ENCODE measurements at regions not wholly inside any gene's neighbourhood (a gene's known extent, or its start where the extent isn't known, plus 50 kb on each side); places are given as distances from the start of the nearest gene placed in this dataset.

GRCh38 chr6:146912730-146913685 lies 291.2 kb upstream of the STXBP5 start:
- intact Hi-C loops (cut with micrococcal nuclease) = loop anchor here (5.0 kb wide), 3 partner anchors 36 to 289 kb away; partner anchors contain the start of gene STXBP5 (in 1 of the 2)
- no peaks in the 10 kb centered on the region for H3K9me3 ChIP-seq (replicated peaks in 1 of 2; ENCODE audit: control insufficient read depth in 1 of 2, insufficient read depth in 1 of 2, low read length in 2 of 2)
- H3K9me3 Mint-ChIP-seq = peaks cover 0 to 5% (median 0%) of the 10 kb centered on the region in 7 donors
- H3K36me3 ChIP-seq (replicated peaks in 1 of 2; ENCODE audit: control insufficient read depth in 1 of 2, insufficient read depth in 2 of 2, low read length in 2 of 2) = no peaks in the 10 kb centered on the region
- H3K27me3 ChIP-seq (ENCODE audit: control insufficient read depth in 2 of 2, insufficient read depth in 2 of 2, low read length in 2 of 2) = no peaks in the 10 kb centered on the region
- peak in 2 of 3 donors; percentile 56 to 67 for DNase-seq
- peak overlapping the region in 1 of 2 donors; percentile 41 for H3K4me3 Mint-ChIP-seq
- peak overlapping the region; percentile 9 to 94 (median 86) for H3K27ac Mint-ChIP-seq
- peak overlapping the region in 1 of 3 experiments; percentile 71 for H3K4me3 ChIP-seq (replicated peaks in 1 of 3; ENCODE audit: low read depth in 2 of 3, low read length in 3 of 3)
- H3K4me2 ChIP-seq (replicated peaks; ENCODE audit: extremely low read depth, low read length, poor library complexity, severe bottlenecking) = peak overlapping the region; percentile 76
- peak overlapping the region in 1 of 2 donors; percentile 86 for H3K27ac ChIP-seq (ENCODE audit: low read depth in 1 of 2, low read length in 2 of 2)
- H3K4me1 Mint-ChIP-seq = peaks cover 52% of the 10 kb centered on the region
- peaks cover 0 to 2% of the 10 kb centered on the region in 2 donors for H3K36me3 Mint-ChIP-seq
- peaks cover 2 to 9% (median 2%) of the 10 kb centered on the region in 3 donors for H3K27me3 Mint-ChIP-seq (ENCODE audit: low read depth in 3 of 3)
- TF ChIP-seq CTCF (IDR thresholded peaks at IDR 0.05) = no peak
- peaks cover 39 to 47% of the 10 kb centered on the region in 2 donors for H3K4me1 ChIP-seq (ENCODE audit: control insufficient read depth in 1 of 2, insufficient read depth in 2 of 2, low read length in 2 of 2)
- 6% methylated on average over 1 of the region's 7 CpGs for WGBS (ENCODE audit: insufficient coverage)
- no peaks in the 10 kb centered on the region for H4K20me1 ChIP-seq (ENCODE audit: insufficient read depth, low read length)
- H3K79me2 ChIP-seq (ENCODE audit: insufficient read depth, low read length) = no peaks in the 10 kb centered on the region
- no peak overlapping the region for H2AFZ ChIP-seq (ENCODE audit: insufficient read depth, low read depth, low read length, poor library complexity, severe bottlenecking)
- no peak overlapping the region for H3K9ac ChIP-seq (ENCODE audit: insufficient read depth, low read length, poor library complexity, severe bottlenecking)

DNA sequence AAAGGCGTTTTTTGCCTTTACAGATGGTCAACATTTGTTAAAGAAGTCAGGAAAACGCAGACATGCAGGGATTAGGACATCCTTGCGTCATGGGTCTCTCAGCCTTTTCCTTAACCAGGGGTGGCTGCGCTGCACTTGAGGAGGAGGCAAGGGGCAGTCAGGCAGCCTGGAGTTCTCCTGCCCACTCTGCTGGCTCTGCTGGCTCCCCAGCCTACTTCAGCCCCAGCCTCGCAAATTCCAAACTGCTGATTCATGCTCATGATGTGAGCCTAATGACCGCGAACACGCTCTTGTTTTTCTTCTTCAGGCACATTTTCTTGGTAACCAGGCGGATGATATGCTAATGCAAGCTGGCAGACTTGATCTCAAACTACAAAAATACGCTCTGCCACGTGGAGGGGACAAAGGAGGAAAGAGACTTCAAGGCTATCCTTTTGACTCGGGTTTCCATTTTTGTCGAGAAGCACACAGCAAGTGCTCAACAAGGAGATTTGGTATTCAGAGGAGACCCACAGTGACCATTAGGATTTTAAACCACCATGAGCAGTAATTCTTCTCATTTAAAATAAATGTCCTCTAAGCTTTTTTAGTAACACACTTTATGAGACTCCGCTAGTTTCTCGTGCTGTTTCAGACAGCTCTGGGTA lies 290.3 kb upstream of the STXBP5 start:
- Histone ChIP-seq H3K36me3 (replicated peaks in 1 of 2; ENCODE audit: control insufficient read depth in 1 of 2, insufficient read depth in 2 of 2, low read length in 2 of 2) (no peaks in the 10 kb centered on the region), H3K4me2 (replicated peaks; ENCODE audit: extremely low read depth, low read length, poor library complexity, severe bottlenecking) (peak overlapping the region; percentile 76), H2AFZ (ENCODE audit: insufficient read depth, low read depth, low read length, poor library complexity, severe bottlenecking) (peak overlapping the region; percentile 55), H3K4me3 (replicated peaks in 1 of 3; ENCODE audit: low read depth in 2 of 3, low read length in 3 of 3) (peak overlapping the region; percentile 30 to 71 (median 54)), H3K9ac (ENCODE audit: insufficient read depth, low read length, poor library complexity, severe bottlenecking) (peak overlapping the region; percentile 58), H3K27ac (ENCODE audit: low read depth in 1 of 2, low read length in 2 of 2) (peak overlapping the region; percentile 39 to 86), H4K20me1 (ENCODE audit: insufficient read depth, low read length) (no peaks in the 10 kb centered on the region), H3K27me3 (ENCODE audit: control insufficient read depth in 2 of 2, insufficient read depth in 2 of 2, low read length in 2 of 2) (no peaks in the 10 kb centered on the region), H3K4me1 (ENCODE audit: control insufficient read depth in 1 of 2, insufficient read depth in 2 of 2, low read length in 2 of 2) (peaks cover 39 to 47% of the 10 kb centered on the region in 2 donors), H3K79me2 (ENCODE audit: insufficient read depth, low read length) (no peaks in the 10 kb centered on the region), H3K9me3 (replicated peaks in 1 of 2; ENCODE audit: control insufficient read depth in 1 of 2, insufficient read depth in 1 of 2, low read length in 2 of 2) (no peaks in the 10 kb centered on the region)
- Mint-ChIP-seq H3K9me3 (peaks cover 0 to 5% (median 0%) of the 10 kb centered on the region in 7 donors), H3K36me3 (peaks cover 0 to 2% of the 10 kb centered on the region in 2 donors), H3K4me1 (peaks cover 52% of the 10 kb centered on the region), H3K27ac (peak overlapping the region; percentile 84 to 97 (median 92)), H3K4me3 (peak overlapping the region; percentile 67 to 90), H3K27me3 (ENCODE audit: low read depth in 3 of 3) (peaks cover 0 to 9% (median 2%) of the 10 kb centered on the region in 3 donors)
- DNase-seq = peak; percentile 55 to 74 (median 61)
- TF ChIP-seq CTCF (IDR thresholded peaks at IDR 0.05) = no peak
- intact Hi-C loops (cut with micrococcal nuclease) = loop anchor here (5.0 kb wide), 3 partner anchors 37 to 288 kb away; partner anchors contain the start of gene STXBP5 (in 1 of the 2)
- WGBS (ENCODE audit: insufficient coverage) = 2% methylated on average over 10 of the region's 15 CpGs
